HCT116 (cell line): ENCODE measurements at regions not wholly inside any gene's neighbourhood (a gene's known extent, or its start where the extent isn't known, plus 50 kb on each side); places are given as distances from the start of the nearest gene placed in this dataset.

Experiments
- ATAC-seq: fragments of 200-7000 bp; cut with Tn5 transposase; 2 replicates; pipeline ENCODE4 v1.9.1; 2020; ENCODE audit warnings: mild to moderate bottlenecking, moderate library complexity
- BruUV-seq: library from RNA; stranded (reverse); fragments of 400-500 nt; replicated peaks from 2 replicates; lab custom pipeline; 2021; lab: Mats Ljungman, UMichigan
- CTCF ChIA-PET: fragments of 300-600 bp; sonication (Branson Sonifier 250); formaldehyde crosslinking; loops from one replicate; lab custom pipeline; 2021; ENCODE audit warnings: antibody characterized with exemption; lab: Charles Lee
- POLR2A ChIA-PET: fragments of 300-600, 350-600 bp; sonication (Branson Sonifier 250); formaldehyde crosslinking; loops from one replicate; lab custom pipeline; 2021; ENCODE audit warnings: antibody characterized with exemption; lab: Charles Lee
- RAD21 ChIA-PET, 2 experiments: fragments of 300-600 bp; sonication (Branson Sonifier 250); formaldehyde crosslinking; loops; one replicate each; lab custom pipeline; 2023; ENCODE audit warnings: low total read pairs in 2 of 2; ENCODE audit not compliant: uncharacterized antibody in 2 of 2, unreplicated experiment in 2 of 2, low non-redundant PET in 1 of 2; lab: Charles Lee
- DNase-seq: peaks from one replicate; pipeline ENCODE4 v3.0.0-alpha.2; 2010; ENCODE audit warnings: low read depth, low spot score
- H2AFZ ChIP-seq: fragments of 200-600 bp; shearing (Covaris generic), sonication (generic); 2 replicates; pipeline ENCODE4 v1.6.1; 2017; ENCODE audit warnings: low read depth, mixed run types, mixed read lengths, antibody characterized with exemption, low read length; ENCODE audit not compliant: poor library complexity, severe bottlenecking
- H3K27ac ChIP-seq: 2 replicates; pipeline ENCODE4 v1.5.1; 2012; ENCODE audit warnings: low read depth, low read length
- H3K27me3 ChIP-seq: fragments of 200-600 bp; sonication (generic); 2 replicates; pipeline ENCODE4 v1.6.1; 2016; ENCODE audit warnings: mixed run types, low read length, mixed read lengths; ENCODE audit not compliant: insufficient read depth
- H3K36me3 ChIP-seq, 2 experiments: fragments of 200-500 bp in 1 of 2; fragments of 200-600 bp in 1 of 2; sonication (Bioruptor generic) in 1 of 2; sonication (generic) in 1 of 2; 2 replicates each; pipeline versions ENCODE4 v1.5.1 to v1.6.1; 2014 to 2016; ENCODE audit warnings: low read length in 2 of 2, inconsistent platforms in 1 of 2, mixed read lengths in 1 of 2, mixed run types in 1 of 2; ENCODE audit not compliant: insufficient read depth in 2 of 2, control insufficient read depth in 1 of 2
- H3K4me1 ChIP-seq, 2 experiments: fragments of 200-600 bp in 1 of 2; sonication (generic) in 1 of 2; 2 replicates each; pipeline versions ENCODE4 v1.5.1 to v1.6.1; 2012 to 2017; ENCODE audit warnings: low read length in 2 of 2, inconsistent platforms in 1 of 2, mild to moderate bottlenecking in 1 of 2, mixed read lengths in 1 of 2, mixed run types in 1 of 2, moderate library complexity in 1 of 2; ENCODE audit not compliant: insufficient read depth in 2 of 2, control insufficient read depth in 1 of 2
- H3K4me2 ChIP-seq: fragments of 200-600 bp; sonication (generic); 2 replicates; pipeline ENCODE4 v1.6.1; 2017; ENCODE audit warnings: mixed run types, low read length, mixed read lengths
- H3K4me3 ChIP-seq, 2 experiments: fragments of 200-600 bp in 1 of 2; sonication (generic) in 1 of 2; replicated peaks in 1 of 2; 2 replicates each; pipeline ENCODE4 v1.5.1; 2011 to 2016; ENCODE audit warnings: low read length in 2 of 2, control low read depth in 1 of 2, low read depth in 1 of 2, mild to moderate bottlenecking in 1 of 2, mixed read lengths in 1 of 2, mixed run types in 1 of 2
- H3K79me2 ChIP-seq: fragments of 200-600 bp; sonication (generic); 2 replicates; pipeline ENCODE4 v1.6.1; 2017; ENCODE audit warnings: mild to moderate bottlenecking, mixed run types, low read length, moderate library complexity, mixed read lengths; ENCODE audit not compliant: insufficient read depth
- H3K9ac ChIP-seq: fragments of 200-600 bp; sonication (generic); 2 replicates; pipeline ENCODE4 v1.6.1; 2016; ENCODE audit warnings: low read length, mixed read lengths
- H3K9me2 ChIP-seq: fragments of 200-600 bp; sonication (generic), shearing (Covaris generic); 2 replicates; pipeline ENCODE4 v1.6.1; 2017; ENCODE audit warnings: mixed run types, mild to moderate bottlenecking, moderate library complexity; ENCODE audit not compliant: insufficient read depth
- H3K9me3 ChIP-seq, 2 experiments: fragments of 200-500 bp in 1 of 2; fragments of 200-600 bp in 1 of 2; sonication (Bioruptor generic) in 1 of 2; sonication (generic) in 1 of 2; 2 replicates each; pipeline ENCODE4 v1.6.1; 2014 to 2017; ENCODE audit warnings: low read length in 2 of 2, mixed read lengths in 2 of 2, inconsistent platforms in 1 of 2, low read depth in 1 of 2, mild to moderate bottlenecking in 1 of 2, mixed run types in 1 of 2, moderate library complexity in 1 of 2; ENCODE audit not compliant: control insufficient read depth in 1 of 2, insufficient read depth in 1 of 2
- H4K20me1 ChIP-seq: fragments of 200-600 bp; sonication (generic), shearing (Covaris generic); 2 replicates; pipeline ENCODE4 v1.6.1; 2017; ENCODE audit warnings: mixed run types, mild to moderate bottlenecking, moderate library complexity; ENCODE audit not compliant: insufficient read depth
- CEBPB ChIP-seq: IDR thresholded peaks from 2 replicates; pipeline ENCODE4 v1.6.1; 2012; ENCODE audit warnings: low read depth
- ELF1 ChIP-seq: IDR thresholded peaks from 2 replicates; pipeline ENCODE4 v1.6.1; 2012; ENCODE audit warnings: low read depth, borderline replicate concordance
- EZH2 ChIP-seq: fragments of 200-600 bp; sonication (generic); IDR thresholded peaks from 2 replicates; pipeline ENCODE4 v1.6.1; 2017; ENCODE audit warnings: antibody characterized with exemption, mixed run types
- EZH2phosphoT487 ChIP-seq: fragments of 200-600 bp; IDR thresholded peaks from 2 replicates; pipeline ENCODE4 v1.6.1; 2018; ENCODE audit warnings: antibody characterized with exemption, borderline replicate concordance
- FOSL1 ChIP-seq: IDR thresholded peaks from 2 replicates; pipeline ENCODE4 v1.6.1; 2012; ENCODE audit warnings: low read depth
- POLR2A ChIP-seq: IDR thresholded peaks from 2 replicates; pipeline ENCODE4 v1.7.0; 2011; ENCODE audit warnings: borderline replicate concordance; ENCODE audit not compliant: insufficient read depth, insufficient read length; ENCODE audit errors: extremely low read depth
- SP1 ChIP-seq: IDR thresholded peaks from 2 replicates; pipeline ENCODE4 v1.6.1; 2012; ENCODE audit warnings: low read depth
- YY1 ChIP-seq: IDR thresholded peaks from 2 replicates; pipeline ENCODE4 v1.6.1; 2011; ENCODE audit warnings: low read length, low read depth, moderate library complexity, mild to moderate bottlenecking; ENCODE audit not compliant: insufficient replicate concordance; ENCODE audit errors: extremely low read depth
- ZBTB33 ChIP-seq: IDR thresholded peaks from 2 replicates; pipeline ENCODE4 v1.6.1; 2011; ENCODE audit warnings: mild to moderate bottlenecking, low read length, moderate library complexity; ENCODE audit not compliant: insufficient replicate concordance; ENCODE audit errors: extremely low read depth
- ZNF274 ChIP-seq: fragments of 200-500 bp; sonication (Bioruptor generic); IDR thresholded peaks from 2 replicates; pipeline ENCODE4 v1.6.1; 2014; ENCODE audit warnings: mild to moderate bottlenecking, low read depth, low read length, inconsistent platforms
- intact Hi-C: fragments of 100-400 bp; cut with micrococcal nuclease; formaldehyde crosslinking; loops from 2 replicates; pipeline ENCODE4 v1.10.0; 2022
- TF ChIP-seq, protein P1 (sequence below): IDR thresholded peaks from 2 replicates; pipeline ENCODE4 v1.6.1; 2012

- H4K20me1 ChIP-seq, result no peaks in the 10 kb centered on the region
- H3K79me2 ChIP-seq, result no peaks in the 10 kb centered on the region
- H3K4me2 ChIP-seq, result no peak overlapping the region
- H3K4me3 ChIP-seq, result no peak overlapping the region
- intact Hi-C loops, result no loop called here
- H3K9me3 ChIP-seq, result no peaks in the 10 kb centered on the region
- BruUV-seq, result no TSS peak
- H3K36me3 ChIP-seq, result no peaks in the 10 kb centered on the region
- no peaks in the 10 kb centered on the region for H3K27me3 ChIP-seq
- no peak overlapping the region for H2AFZ ChIP-seq
- TF ChIP-seq, protein P1, sequence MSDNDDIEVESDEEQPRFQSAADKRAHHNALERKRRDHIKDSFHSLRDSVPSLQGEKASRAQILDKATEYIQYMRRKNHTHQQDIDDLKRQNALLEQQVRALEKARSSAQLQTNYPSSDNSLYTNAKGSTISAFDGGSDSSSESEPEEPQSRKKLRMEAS, result no peak
- ChIA-PET CTCF (no interaction called here), RAD21 (no interaction called here), POLR2A (no interaction called here)
- no peaks in the 10 kb centered on the region for H3K9me2 ChIP-seq
- no peak for ATAC-seq
- no peak overlapping the region for H3K9ac ChIP-seq
- peaks cover 0 to 6% of the 10 kb centered on the region in 2 experiments; a peak in 1 of 4 replicates for H3K4me1 ChIP-seq
- DNase-seq, result no peak
- no peak overlapping the region for H3K27ac ChIP-seq
Measured at GRCh38 chr14:71621980-71622605, 310.1 kb upstream of the RGS6 start.

DNA sequence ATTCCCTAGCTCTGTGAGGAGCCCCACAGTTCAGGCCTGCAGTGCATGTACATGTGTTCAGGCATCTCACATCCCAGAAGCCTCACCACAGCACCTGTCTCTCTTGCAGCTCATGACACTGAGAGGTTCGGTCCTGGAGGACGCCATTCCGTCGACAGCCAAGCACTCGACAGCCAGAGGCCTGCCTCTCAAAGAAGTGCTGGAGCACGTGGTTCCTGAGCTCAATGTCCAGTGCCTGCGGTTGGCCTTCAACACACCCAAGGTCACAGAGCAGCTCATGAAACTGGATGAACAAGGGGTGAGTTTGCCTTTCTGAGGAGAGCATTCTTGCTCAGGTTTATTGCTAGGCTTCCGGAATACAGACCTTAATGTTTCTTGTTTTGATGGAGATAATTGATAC is 308.3 kb upstream of the RGS6 start:
- no peak for DNase-seq
- no peak for TF ChIP-seq ZBTB33
- no peak for TF ChIP-seq YY1
- no peak for TF ChIP-seq ZNF274
- no peak for TF ChIP-seq FOSL1
- no peak for TF ChIP-seq ELF1
- TF ChIP-seq EZH2, result no peak
- no peak for TF ChIP-seq POLR2A
- TF ChIP-seq SP1, result no peak
- TF ChIP-seq EZH2phosphoT487, result no peak
- no peak for TF ChIP-seq CEBPB
- POLR2A ChIA-PET, result no interaction called here
- RAD21 ChIA-PET, result no interaction called here
- Histone ChIP-seq H3K79me2 (no peaks in the 10 kb centered on the region), H3K9me3 (no peaks in the 10 kb centered on the region), H3K4me1 (peaks cover 0 to 6% of the 10 kb centered on the region in 2 experiments; a peak in 1 of 4 replicates), H3K4me3 (no peak overlapping the region), H3K9ac (no peak overlapping the region), H4K20me1 (no peaks in the 10 kb centered on the region), H3K36me3 (no peaks in the 10 kb centered on the region), H3K27ac (no peak overlapping the region), H3K9me2 (no peaks in the 10 kb centered on the region), H2AFZ (no peak overlapping the region), H3K27me3 (no peaks in the 10 kb centered on the region), H3K4me2 (no peak overlapping the region)
- CTCF ChIA-PET, result no interaction called here
- intact Hi-C loops, result no loop called here
- no TSS peak for BruUV-seq
- no peak for ATAC-seq
